CD4-positive, alpha-beta T cell (primary cell): ENCODE measurements at regions not wholly inside any gene's neighbourhood (a gene's known extent, or its start where the extent isn't known, plus 50 kb on each side); places are given as distances from the start of the nearest gene placed in this dataset.

ENCODE experiments used
- ATAC-seq: fragments of 200-7000 bp; cut with Tn5 transposase; one replicate; pipeline ENCODE4 v1.10.0; 2022; ENCODE audit warnings: mild to moderate bottlenecking; ENCODE audit not compliant: poor library complexity
- CTCF ChIA-PET: fragments of 350-600 bp; sonication (Branson Sonifier 250); formaldehyde crosslinking; loops from one replicate; lab custom pipeline; 2021; ENCODE audit warnings: antibody characterized with exemption, inconsistent platforms; lab: Charles Lee
- POLR2A ChIA-PET: fragments of 350-600 bp; sonication (Branson Sonifier 250); formaldehyde crosslinking; loops from one replicate; lab custom pipeline; 2021; ENCODE audit warnings: antibody characterized with exemption, inconsistent platforms; lab: Charles Lee
- DNase-seq, 14 experiments: peaks; one replicate each; pipeline ENCODE4 v3.0.0-alpha.2; 2013 to 2020; ENCODE audit warnings: mixed read lengths in 2 of 14
- H3K27ac ChIP-seq, 2 donors: one replicate each; pipeline versions ENCODE4 v1.5.1 to v1.7.0; 2013; ENCODE audit warnings: low read length in 2 of 2, low read depth in 1 of 2, mild to moderate bottlenecking in 1 of 2
- H3K27me3 ChIP-seq, 2 experiments: 1 replicate in 1 of 2; 2 replicates in 1 of 2; pipeline versions ENCODE4 v1.6.1 to v1.7.0; 2013; ENCODE audit warnings: low read length in 2 of 2, control low read depth in 1 of 2, mild to moderate bottlenecking in 1 of 2, moderate library complexity in 1 of 2; ENCODE audit not compliant: insufficient read depth in 2 of 2, control insufficient read depth in 1 of 2
- H3K36me3 ChIP-seq: one replicate; pipeline ENCODE4 v1.6.1; 2013; ENCODE audit warnings: low read length, control low read depth; ENCODE audit not compliant: insufficient read depth
- H3K4me1 ChIP-seq: one replicate; pipeline ENCODE4 v1.6.1; 2013; ENCODE audit warnings: low read length, control low read depth; ENCODE audit not compliant: insufficient read depth
- H3K4me3 ChIP-seq: one replicate; pipeline ENCODE4 v1.5.1; 2013; ENCODE audit warnings: mild to moderate bottlenecking, low read length, moderate library complexity
- H3K9me3 ChIP-seq, 2 experiments: 1 replicate in 1 of 2; 2 replicates in 1 of 2; pipeline versions ENCODE4 v1.6.1 to v1.7.0; 2013; ENCODE audit warnings: low read length in 2 of 2, mild to moderate bottlenecking in 2 of 2, control low read depth in 1 of 2, moderate library complexity in 1 of 2; ENCODE audit not compliant: control insufficient read depth in 1 of 2, insufficient read depth in 1 of 2
- H3K27ac Mint-ChIP-seq: one replicate; pipeline ENCODE4 v1.8.0; 2020; ENCODE audit warnings: mixed read lengths
- H3K27me3 Mint-ChIP-seq: one replicate; pipeline ENCODE4 v1.8.0; 2021; ENCODE audit warnings: mixed read lengths
- H3K36me3 Mint-ChIP-seq: one replicate; pipeline ENCODE4 v1.8.0; 2021; ENCODE audit warnings: low read depth, mixed read lengths
- H3K4me1 Mint-ChIP-seq: one replicate; pipeline ENCODE4 v1.8.0; 2021; ENCODE audit warnings: low read depth, mixed read lengths
- H3K4me3 Mint-ChIP-seq: one replicate; pipeline ENCODE4 v1.8.0; 2020; ENCODE audit warnings: mild to moderate bottlenecking, mixed read lengths
- H3K9me3 Mint-ChIP-seq: one replicate; pipeline ENCODE4 v1.8.0; 2020; ENCODE audit warnings: mixed read lengths
- CTCF ChIP-seq: fragments of 200-600 bp; IDR thresholded peaks from one replicate; pipeline ENCODE4 v1.8.0; 2022; ENCODE audit warnings: antibody characterized with exemption, mild to moderate bottlenecking
- intact Hi-C, 2 experiments: fragments of 100-400 bp; cut with DNase I in 1 of 2; cut with micrococcal nuclease in 1 of 2; formaldehyde crosslinking; loops; one replicate each; pipeline versions ENCODE4 v1.15.1 to v1.9.0; 2023 to 2025; cut with DNase I, micrococcal nuclease

- Mint-ChIP-seq H3K4me1 (no peaks in the 10 kb centered on the region), H3K4me3 (no peak overlapping the region), H3K27me3 (no peaks in the 10 kb centered on the region), H3K27ac (no peak overlapping the region), H3K9me3 (no peaks in the 10 kb centered on the region), H3K36me3 (no peaks in the 10 kb centered on the region)
- no peak overlapping the region for H3K27ac ChIP-seq
- H3K4me3 ChIP-seq, result no peak overlapping the region
- intact Hi-C loops, result no loop called here
- no peaks in the 10 kb centered on the region for H3K9me3 ChIP-seq
- no peaks in the 10 kb centered on the region for H3K4me1 ChIP-seq
- ChIA-PET CTCF (no interaction called here), POLR2A (no interaction called here)
- no peak for ATAC-seq
- no peak for DNase-seq
- no peaks in the 10 kb centered on the region for H3K36me3 ChIP-seq
- TF ChIP-seq CTCF, result no peak
- no peaks in the 10 kb centered on the region for H3K27me3 ChIP-seq
Measured at GRCh38 chr6:133101790-133102189, 139.4 kb upstream of the EYA4 start.

GRCh38 chr6:133106934-133107333, 134.2 kb upstream of the EYA4 start:
- no peak for TF ChIP-seq CTCF
- ATAC-seq (no peak), DNase-seq (no peak)
- Mint-ChIP-seq H3K27ac (no peak overlapping the region), H3K4me3 (no peak overlapping the region), H3K9me3 (no peaks in the 10 kb centered on the region), H3K4me1 (no peaks in the 10 kb centered on the region), H3K27me3 (no peaks in the 10 kb centered on the region), H3K36me3 (no peaks in the 10 kb centered on the region)
- CTCF ChIA-PET, result no interaction called here
- Histone ChIP-seq H3K4me1 (no peaks in the 10 kb centered on the region), H3K27ac (no peak overlapping the region), H3K27me3 (no peaks in the 10 kb centered on the region), H3K9me3 (no peaks in the 10 kb centered on the region), H3K36me3 (no peaks in the 10 kb centered on the region), H3K4me3 (no peak overlapping the region)
- intact Hi-C loops, result no loop called here
- POLR2A ChIA-PET, result no interaction called here

DNA sequence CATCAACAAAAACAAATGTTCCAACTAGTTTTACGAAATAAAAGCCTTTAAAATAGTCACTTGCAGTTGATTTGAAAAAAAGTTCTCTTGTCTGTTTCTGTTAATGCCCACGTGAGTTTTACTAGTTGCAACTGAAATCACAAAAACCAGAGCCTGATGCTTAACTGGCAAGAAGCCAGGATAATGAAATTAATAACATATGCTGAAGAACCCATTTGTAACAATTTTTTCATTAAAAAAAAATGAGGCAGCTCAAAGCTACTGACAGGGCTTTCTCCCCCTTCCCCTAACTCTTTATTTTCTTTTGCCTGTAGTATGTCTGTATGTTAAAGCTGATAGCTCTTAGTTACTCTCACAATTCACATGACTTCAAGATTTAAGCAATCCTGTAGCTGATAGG, 132.7 kb upstream of the EYA4 start:
- Mint-ChIP-seq H3K9me3 (no peaks in the 10 kb centered on the region), H3K27me3 (no peaks in the 10 kb centered on the region), H3K4me3 (no peak overlapping the region), H3K27ac (no peak overlapping the region), H3K36me3 (no peaks in the 10 kb centered on the region), H3K4me1 (no peaks in the 10 kb centered on the region)
- DNase-seq, result no peak
- no peak for TF ChIP-seq CTCF
- ChIA-PET CTCF (no interaction called here), POLR2A (no interaction called here)
- intact Hi-C loops, result no loop called here
- Histone ChIP-seq H3K36me3 (no peaks in the 10 kb centered on the region), H3K9me3 (no peaks in the 10 kb centered on the region), H3K27me3 (no peaks in the 10 kb centered on the region), H3K27ac (no peak overlapping the region), H3K4me3 (no peak overlapping the region), H3K4me1 (no peaks in the 10 kb centered on the region)
- no peak for ATAC-seq
